NCI-H510A treated with DMSO at 0.1 percent for 48 hours (cell line): ENCODE measurements at regions not wholly inside any gene's neighbourhood (a gene's known extent, or its start where the extent isn't known, plus 50 kb on each side); places are given as distances from the start of the nearest gene placed in this dataset.

Experiments used
- DNase-seq: peaks from one replicate; lab custom pipeline; 2025; lab: John Stamatoyannopoulos, UW

DNA sequence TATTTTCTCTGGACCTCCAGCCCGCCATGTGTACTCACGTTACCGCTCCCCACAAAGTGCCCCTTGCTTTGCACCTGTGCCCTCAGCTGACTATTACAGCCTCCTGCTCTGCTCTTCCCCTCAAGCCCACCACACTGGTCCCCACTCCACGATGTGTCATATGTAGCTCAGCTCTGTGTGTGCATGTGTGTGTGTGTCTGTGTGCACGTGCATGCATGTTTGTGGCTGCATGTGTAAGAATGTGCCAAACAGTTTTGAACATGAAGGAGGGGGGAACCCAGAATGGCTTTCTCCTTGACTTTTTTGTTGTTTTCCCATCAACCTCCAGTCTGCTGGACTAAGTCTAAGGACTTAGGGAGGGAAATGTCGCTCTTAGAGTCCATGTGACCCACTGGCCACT, 54.8 kb upstream of the BTRC start:
- DNase-seq: no peak

DNA sequence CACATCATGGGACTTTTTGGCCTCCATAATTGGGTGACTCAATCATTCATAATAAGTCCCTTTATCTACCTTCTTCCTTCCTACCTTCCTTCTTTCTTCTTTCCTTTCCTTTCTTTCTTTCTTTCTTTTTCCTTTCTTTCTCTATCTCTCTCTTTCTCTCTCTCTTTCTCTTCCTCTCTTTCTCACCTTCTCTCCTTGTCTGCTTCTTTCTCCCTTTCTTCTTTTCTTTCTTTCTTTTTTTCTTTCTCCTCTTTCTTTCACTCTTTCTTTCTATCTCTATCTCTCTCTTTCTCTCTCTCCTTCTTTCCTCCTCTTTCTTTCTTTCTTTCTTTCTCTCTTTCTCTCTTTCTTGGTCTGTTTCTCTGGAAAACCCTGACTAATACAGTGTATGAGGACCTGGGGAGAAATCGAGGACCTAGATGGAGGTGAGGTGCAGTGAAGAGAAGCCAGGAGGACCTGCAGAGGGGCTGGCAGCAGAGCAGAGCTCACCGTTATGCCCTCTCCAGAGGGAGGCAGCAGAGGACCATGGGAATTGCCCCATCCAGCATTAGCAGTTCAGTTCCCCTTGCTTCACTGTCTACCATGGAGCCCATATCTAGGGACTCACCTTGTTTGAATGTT, 52.7 kb upstream of the BTRC start:
- DNase-seq: peak; percentile 60

DNA sequence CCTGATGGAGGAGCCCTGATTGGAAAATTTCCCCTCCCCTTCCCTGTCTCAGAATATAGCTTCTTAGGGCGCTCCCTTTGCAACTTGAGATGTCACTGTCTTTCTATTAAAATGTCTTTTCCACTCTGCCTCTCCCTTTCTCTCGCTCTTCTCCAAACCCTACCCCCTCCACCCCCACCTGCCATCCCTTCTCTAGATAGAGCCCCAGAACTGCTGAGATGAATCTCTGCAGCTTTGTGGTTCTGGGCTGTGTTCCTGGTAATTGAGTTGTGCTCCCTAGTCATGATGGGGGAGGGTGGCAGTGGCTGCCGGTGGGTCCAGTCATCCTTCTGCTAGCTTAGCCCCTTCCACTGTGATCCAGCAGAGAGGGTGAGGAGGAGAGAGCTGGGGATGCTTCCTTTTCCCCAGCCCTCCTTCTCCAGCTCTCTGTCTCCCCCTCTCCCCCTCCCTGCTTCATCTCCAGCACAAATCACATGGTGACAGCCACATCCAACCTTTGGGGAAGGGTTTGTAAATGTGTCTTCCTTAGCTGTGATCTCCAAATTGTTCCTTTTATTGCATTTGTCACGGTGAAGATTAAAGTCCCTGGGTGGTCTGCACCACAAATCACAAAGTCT, 50.8 kb upstream of the BTRC start:
- DNase-seq: no peak
